ENCODE measurements at regions not wholly inside any gene's neighbourhood (a gene's known extent, or its start where the extent isn't known, plus 50 kb on each side); places are given as distances from the start of the nearest gene placed in this dataset.

GRCh38 chr7:50147951-50148808 lies 55.1 kb upstream of the ZPBP start:
- intact Hi-C loops (cut with micrococcal nuclease) (no loop called here), dilution Hi-C loops (cut with HindIII; ENCODE audit: low sequenced_read_pairs, unreplicated experiment) (no loop called here), in situ Hi-C loops (cut with MboI; ENCODE audit: low sequenced_read_pairs) (loop anchor here (25.0 kb wide), 1 partner anchor 1014 kb away; no protein-coding TSS in a partner anchor)
- DNase-seq (no peak), ATAC-seq (ENCODE audit: low read depth) (no peak)
- no peak overlapping the region for H2BK5ac ChIP-seq (ENCODE audit: low read depth, low read length, poor library complexity, severe bottlenecking)
- no peak overlapping the region for H3K4me3 ChIP-seq (ENCODE audit: insufficient read depth, low read depth, low read length)
- H2AK5ac ChIP-seq (ENCODE audit: low read depth, low read length): no peak overlapping the region
- no TSS peak for BruUV-seq (replicated peaks)
- H3K4me2 ChIP-seq (ENCODE audit: low read depth, low read length): no peak overlapping the region
- H3K56ac ChIP-seq (ENCODE audit: extremely low read depth, insufficient read depth, low read length): no peak overlapping the region
- no peaks in the 10 kb centered on the region for H3K4me1 ChIP-seq (ENCODE audit: control insufficient read depth, insufficient read depth, low read length)
- no peak overlapping the region for H3K27ac ChIP-seq (ENCODE audit: insufficient read depth, low read length)
- no peak overlapping the region for H2BK120ac ChIP-seq (ENCODE audit: low read depth, low read length)
- no peak overlapping the region for H3K23ac ChIP-seq (ENCODE audit: low read depth, low read length)
- H2BK20ac ChIP-seq (ENCODE audit: low read depth, low read length): no peak overlapping the region
- no peaks in the 10 kb centered on the region for H3K79me1 ChIP-seq (ENCODE audit: low read depth in 1 of 2, low read length in 2 of 2)
- H2BK15ac ChIP-seq (ENCODE audit: low read depth, low read length): no peak overlapping the region
- no peak overlapping the region for H4K8ac ChIP-seq (ENCODE audit: low read depth in 2 of 2, low read length in 2 of 2)
- H3K9me3 ChIP-seq (ENCODE audit: control insufficient read depth, insufficient read depth, low read length): no peaks in the 10 kb centered on the region
- no peaks in the 10 kb centered on the region for H3K27me3 ChIP-seq (ENCODE audit: control insufficient read depth, insufficient read depth, low read length)
- H3K18ac ChIP-seq (ENCODE audit: low read depth, low read length): no peak overlapping the region
- no peaks in the 10 kb centered on the region for H3K36me3 ChIP-seq (ENCODE audit: control insufficient read depth, insufficient read depth, low read length)
- no peak overlapping the region for H2AFZ ChIP-seq (replicated peaks; ENCODE audit: low read length, poor library complexity)
- no peak overlapping the region for H4K91ac ChIP-seq (ENCODE audit: insufficient read depth, low read depth, low read length)
- no peaks in the 10 kb centered on the region for H3K9me1 ChIP-seq (ENCODE audit: insufficient read depth, low read length)
- H3K14ac ChIP-seq (replicated peaks; ENCODE audit: low read depth, low read length): no peak overlapping the region
- no peak overlapping the region for H4K5ac ChIP-seq (ENCODE audit: low read depth, low read length)
- no peak overlapping the region for H2AK9ac ChIP-seq (replicated peaks; ENCODE audit: low read depth, low read length, poor library complexity)
- H3K4ac ChIP-seq (ENCODE audit: low read depth, low read length): no peak overlapping the region
- ChIA-PET CTCF (interaction anchor here (1.1 kb wide), 1 partner anchor 13 kb away, joined by 3 read pairs; no protein-coding TSS in a partner anchor), POLR2A (ENCODE audit: unreplicated experiment) (no interaction called here)
- WGBS, 2 experiments (ENCODE audit: extremely low coverage in 2 of 2, insufficient read length in 1 of 2): no CpG with 5 or more reads among the region's 6 CpGs
- no peaks in the 10 kb centered on the region for H4K20me1 ChIP-seq (ENCODE audit: insufficient read depth, low read length)
- no peak overlapping the region for H3K9ac ChIP-seq (ENCODE audit: low read depth, low read length)
- TF ChIP-seq MAFK (IDR thresholded peaks at IDR 0.05; ENCODE audit: low read depth, low read length) (no peak), NFE2L2 (IDR thresholded peaks at IDR 0.05; ENCODE audit: low read depth, low read length) (no peak), MXI1 (IDR thresholded peaks at IDR 0.05; ENCODE audit: borderline replicate concordance, low read depth, low read length) (no peak), FOS (IDR thresholded peaks at IDR 0.05; ENCODE audit: low read depth, low read length) (no peak), RFX5 (IDR thresholded peaks at IDR 0.05; ENCODE audit: low read depth, low read length) (no peak), BHLHE40 (IDR thresholded peaks at IDR 0.05; ENCODE audit: low read depth, low read length) (no peak), SMC3 (IDR thresholded peaks at IDR 0.05; ENCODE audit: low read depth, low read length) (no peak), RAD21 (IDR thresholded peaks at IDR 0.05; ENCODE audit: low read length) (no peak), CHD1 (IDR thresholded peaks at IDR 0.05; ENCODE audit: low read depth, low read length) (no peak), CTCF (conservative IDR thresholded peaks at IDR 0.05; ENCODE audit: low read depth, low read length) (no peak), CEBPB (IDR thresholded peaks at IDR 0.05; ENCODE audit: low read depth, low read length) (no peak), POLR2A (IDR thresholded peaks at IDR 0.05; ENCODE audit: low read depth, low read length) (no peak), MAZ (IDR thresholded peaks at IDR 0.05; ENCODE audit: borderline replicate concordance, low read depth, low read length) (no peak), ELK1 (IDR thresholded peaks at IDR 0.05; ENCODE audit: borderline replicate concordance, low read depth, low read length) (no peak)
- TF ChIP-seq, protein P1, sequence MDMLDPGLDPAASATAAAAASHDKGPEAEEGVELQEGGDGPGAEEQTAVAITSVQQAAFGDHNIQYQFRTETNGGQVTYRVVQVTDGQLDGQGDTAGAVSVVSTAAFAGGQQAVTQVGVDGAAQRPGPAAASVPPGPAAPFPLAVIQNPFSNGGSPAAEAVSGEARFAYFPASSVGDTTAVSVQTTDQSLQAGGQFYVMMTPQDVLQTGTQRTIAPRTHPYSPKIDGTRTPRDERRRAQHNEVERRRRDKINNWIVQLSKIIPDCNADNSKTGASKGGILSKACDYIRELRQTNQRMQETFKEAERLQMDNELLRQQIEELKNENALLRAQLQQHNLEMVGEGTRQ (IDR thresholded peaks at IDR 0.05; ENCODE audit: low read depth, low read length): no peak
